ENCODE measurements at regions not wholly inside any gene's neighbourhood (a gene's known extent, or its start where the extent isn't known, plus 50 kb on each side); places are given as distances from the start of the nearest gene placed in this dataset.
"Not testable (repeated sequence)": the region's sequence is repeated elsewhere in the genome, so short reads cannot be mapped to it uniquely, and the experiment has no call there.

DNA sequence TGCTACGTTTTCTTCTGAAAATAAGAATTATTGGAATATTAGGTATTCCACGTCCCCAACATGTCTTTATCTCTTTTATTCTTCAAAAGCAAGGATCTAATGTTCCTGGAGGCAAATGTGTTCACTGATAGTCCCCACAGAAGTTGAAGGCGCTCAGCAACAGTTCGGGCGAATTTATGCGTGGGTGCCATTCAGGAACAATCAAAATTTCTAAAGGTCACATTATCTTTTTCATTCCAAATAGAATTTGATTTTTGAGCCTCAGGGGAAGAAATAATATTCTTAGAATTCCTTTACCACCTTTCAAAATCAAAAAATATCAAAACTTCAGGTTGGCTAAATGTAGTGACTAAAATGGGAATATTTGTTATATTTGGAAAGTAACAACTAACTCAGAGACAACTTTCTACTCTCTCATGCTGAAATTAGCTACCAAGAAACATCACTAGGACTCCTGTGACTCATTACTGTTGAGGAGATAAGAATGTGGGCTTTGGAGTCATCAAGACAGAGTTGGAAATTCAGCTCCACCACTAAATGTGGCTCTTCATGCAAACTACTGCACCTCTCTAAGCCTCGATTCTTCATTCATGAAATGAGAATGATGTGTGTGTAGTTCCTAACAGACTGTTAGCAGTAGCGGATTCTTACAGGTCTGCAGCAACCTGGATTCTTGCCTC is 72.3 kb upstream of the KIT start:
- DNase-seq (ENCODE audit: low read depth, low spot score) = no peak
- in situ Hi-C loops (cut with HindIII; ENCODE audit: low pct_unique_long_range_greater_than_20kb, low sequenced_read_pairs) = no loop called here

DNA sequence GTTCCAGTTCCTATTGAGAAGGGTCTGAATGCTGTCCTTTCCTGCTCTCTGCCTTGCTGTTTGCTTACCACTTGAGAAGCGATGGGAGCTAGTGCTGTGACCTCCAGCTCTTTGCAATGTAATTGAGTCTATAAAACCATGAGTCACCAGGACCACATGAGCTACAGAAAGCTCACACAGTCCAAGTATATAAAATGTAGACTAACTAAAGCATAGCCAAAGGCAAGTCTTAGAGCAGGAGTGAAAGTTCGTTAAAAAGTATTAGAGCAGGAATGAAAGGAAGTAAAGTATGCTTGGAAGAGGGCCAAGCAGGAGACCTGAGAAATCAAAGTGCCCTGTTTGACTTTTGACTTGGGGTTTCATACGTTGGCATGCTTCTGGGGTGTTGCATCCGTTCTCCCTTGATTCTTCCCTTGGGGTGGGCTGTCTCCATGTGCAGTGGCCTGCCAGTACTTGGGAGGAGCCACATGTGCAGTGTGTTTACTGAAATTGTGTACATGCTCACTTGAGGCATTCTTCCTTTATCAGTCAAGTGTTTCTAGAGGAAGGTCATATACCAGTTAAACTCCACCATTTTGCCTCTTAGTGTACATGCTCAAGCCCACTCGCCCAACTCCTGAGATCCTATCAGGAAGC is 71.3 kb upstream of the KIT start:
- in situ Hi-C loops (cut with HindIII; ENCODE audit: low pct_unique_long_range_greater_than_20kb, low sequenced_read_pairs) = no loop called here

DNA sequence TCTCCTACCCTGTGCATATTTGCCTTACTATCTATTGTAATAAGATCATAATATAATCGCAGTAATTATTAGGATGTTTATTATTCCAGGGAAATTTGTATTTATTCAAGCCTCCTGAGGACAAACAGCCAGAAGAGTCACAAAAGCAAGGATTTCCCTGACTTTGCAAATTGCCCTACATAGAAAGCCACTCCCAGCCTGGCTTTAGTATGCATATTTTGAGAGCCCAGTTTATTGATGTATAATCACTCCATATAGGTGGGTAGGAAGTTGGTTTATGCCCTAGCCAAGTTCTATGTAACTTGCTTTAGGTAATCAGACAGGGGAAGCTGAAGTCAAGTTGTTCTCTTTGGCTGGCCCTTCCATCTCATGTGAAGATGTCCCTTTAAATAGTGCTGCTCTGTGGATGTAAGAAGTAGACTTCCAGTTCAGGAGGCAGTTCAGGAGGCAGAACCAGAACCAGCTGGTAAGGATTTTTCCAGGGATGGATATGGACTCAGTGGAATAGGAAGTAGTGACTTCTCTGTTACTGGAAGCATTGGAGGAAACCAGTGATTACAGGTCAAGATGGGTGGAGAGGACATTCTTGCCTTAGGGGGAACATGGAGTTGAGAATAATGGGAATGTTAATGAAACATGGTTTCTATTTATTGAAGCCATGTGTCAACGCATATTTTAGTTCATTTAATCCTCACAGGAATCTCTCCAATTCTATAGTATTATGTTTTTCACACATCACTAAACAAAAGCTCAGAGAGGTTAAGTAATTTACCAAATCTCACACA is 70.5 kb upstream of the KIT start:
- DNase-seq (ENCODE audit: low read depth, low spot score) = no peak
- in situ Hi-C loops (cut with HindIII; ENCODE audit: low pct_unique_long_range_greater_than_20kb, low sequenced_read_pairs) = no loop called here

More for the DNA sequence above, 71.3 kb upstream of the KIT start:
- DNase-seq (ENCODE audit: low read depth, low spot score) = peak; percentile 45

DNA sequence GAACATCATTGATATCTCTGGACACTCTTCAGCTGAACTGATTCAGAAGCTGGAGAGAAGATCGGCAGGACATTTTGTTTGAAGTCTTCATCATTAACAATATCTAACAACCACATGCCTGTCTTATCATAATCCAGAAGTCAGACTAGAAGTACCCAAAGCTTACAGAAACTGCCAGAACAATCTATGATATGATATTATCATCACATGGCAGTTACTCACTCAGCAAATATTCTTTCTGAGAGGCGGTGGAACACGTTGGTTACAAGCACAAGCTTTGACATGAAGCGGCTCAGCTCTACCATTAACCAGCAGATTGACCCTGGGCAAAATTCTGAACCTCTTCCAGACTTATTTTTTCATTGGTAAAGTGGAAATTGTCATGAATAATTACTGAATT is 69.4 kb upstream of the KIT start:
- no peak for DNase-seq (ENCODE audit: low read depth, low spot score)
- in situ Hi-C loops (cut with HindIII; ENCODE audit: low pct_unique_long_range_greater_than_20kb, low sequenced_read_pairs) = no loop called here

DNA sequence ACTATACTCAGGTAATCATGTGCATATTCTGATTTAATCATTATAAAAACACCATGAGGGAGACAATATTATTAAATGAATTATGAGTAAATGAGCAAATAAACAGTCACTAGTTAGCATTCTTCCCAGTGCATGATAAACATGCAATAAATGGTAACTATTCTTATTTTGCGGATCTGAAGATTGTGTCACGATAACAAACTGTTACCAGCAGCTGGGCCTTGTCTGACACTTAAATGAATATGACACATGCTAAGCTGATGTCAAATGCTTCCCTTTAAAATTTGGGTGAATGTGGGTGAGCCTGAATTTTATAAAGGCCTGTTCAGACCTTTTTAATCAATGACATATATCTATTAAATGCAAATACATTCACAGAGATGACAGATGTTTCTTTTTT is 68.2 kb upstream of the KIT start:
- DNase-seq (ENCODE audit: low read depth, low spot score) = no peak
- in situ Hi-C loops (cut with HindIII; ENCODE audit: low pct_unique_long_range_greater_than_20kb, low sequenced_read_pairs) = no loop called here

DNA sequence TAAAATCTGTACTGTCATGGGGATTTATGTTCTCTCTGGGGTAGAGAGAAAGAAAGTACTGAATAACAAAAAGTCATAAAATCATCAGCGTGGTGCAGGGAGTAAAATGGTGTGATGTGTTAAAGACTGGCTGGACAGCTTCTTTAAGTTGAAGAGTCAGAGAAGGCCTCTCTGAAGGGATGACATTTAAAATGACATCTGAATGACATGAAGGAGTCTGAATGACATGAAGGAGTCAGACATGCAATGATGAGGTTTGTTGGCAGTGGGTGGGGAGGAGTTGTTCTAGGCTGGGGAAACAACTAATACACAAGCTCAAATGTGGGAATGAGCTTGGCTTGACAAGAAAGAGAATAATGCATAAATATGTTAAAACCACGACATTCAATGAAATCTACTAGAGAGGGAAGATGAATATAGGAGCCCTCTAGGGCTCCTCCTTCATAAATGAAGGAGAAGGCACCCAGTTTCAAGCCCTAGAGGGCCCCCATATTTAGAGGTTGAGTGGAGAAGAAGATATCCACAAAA is 63.9 kb upstream of the KIT start:
- in situ Hi-C loops (cut with HindIII; ENCODE audit: low pct_unique_long_range_greater_than_20kb, low sequenced_read_pairs) = no loop called here
- DNase-seq (ENCODE audit: low read depth, low spot score) = no peak

DNA sequence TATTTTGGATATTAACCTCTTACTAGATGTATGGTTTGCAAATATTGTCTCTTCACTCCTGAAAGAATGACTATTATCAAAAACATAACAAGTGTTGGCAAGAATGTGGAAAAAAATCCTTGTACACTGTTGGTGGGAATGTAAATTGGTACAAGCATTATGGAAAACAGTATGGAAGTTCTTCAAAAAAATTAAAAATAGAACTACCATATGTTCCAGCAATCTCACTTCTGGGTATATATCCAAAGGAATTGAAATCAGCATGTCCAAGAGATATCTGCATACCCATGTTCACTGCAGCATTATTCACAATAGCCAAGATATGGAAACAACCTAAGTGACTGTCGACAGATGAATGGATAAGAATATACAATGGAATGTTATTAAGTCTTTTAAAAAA is 61.6 kb upstream of the KIT start:
- in situ Hi-C loops (cut with HindIII; ENCODE audit: low pct_unique_long_range_greater_than_20kb, low sequenced_read_pairs) = no loop called here
- no peak for DNase-seq (ENCODE audit: low read depth, low spot score)

DNA sequence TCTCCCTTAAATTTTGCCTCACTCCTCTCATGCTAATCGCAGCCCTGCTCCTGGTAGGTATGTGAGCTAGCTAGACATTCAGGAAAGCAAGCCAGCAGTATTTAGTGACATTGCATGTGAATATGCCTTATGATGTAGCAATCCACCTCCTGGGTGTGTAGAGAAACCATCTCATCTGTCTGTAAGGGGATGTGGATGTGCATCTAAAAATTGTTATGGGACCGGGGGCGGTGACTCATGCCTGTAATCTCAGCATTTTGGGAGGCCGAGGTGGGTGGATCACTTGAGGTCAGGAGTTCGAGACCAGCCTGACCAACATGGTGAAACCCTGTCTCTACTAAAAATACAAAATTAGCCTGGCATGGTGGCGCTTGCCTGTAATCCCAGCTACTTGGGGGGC is 60.1 kb upstream of the KIT start:
- DNase-seq (ENCODE audit: low read depth, low spot score); in situ Hi-C loops (cut with HindIII; ENCODE audit: low pct_unique_long_range_greater_than_20kb, low sequenced_read_pairs): not testable (repeated sequence)

DNA sequence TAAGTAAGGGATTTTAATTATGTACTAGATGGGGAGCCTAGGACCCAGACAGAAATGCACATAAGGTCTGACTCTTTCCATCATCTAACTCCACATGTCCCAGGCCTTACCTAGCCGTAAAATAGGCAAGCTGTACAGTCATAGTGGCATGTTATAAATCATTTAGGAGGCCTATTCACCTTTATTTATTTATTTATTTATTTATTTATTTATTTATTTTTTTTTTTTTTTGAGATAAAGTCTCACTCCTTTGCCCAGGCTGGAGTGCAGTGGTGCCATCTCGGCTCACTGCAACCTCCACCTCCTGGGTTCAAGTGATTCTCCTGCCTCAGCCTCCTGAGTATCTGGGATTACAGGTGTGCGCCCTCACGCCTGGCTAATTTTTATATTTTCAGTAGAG is 55.6 kb upstream of the KIT start:
- DNase-seq (ENCODE audit: low read depth, low spot score); in situ Hi-C loops (cut with HindIII; ENCODE audit: low pct_unique_long_range_greater_than_20kb, low sequenced_read_pairs): not testable (repeated sequence)

DNA sequence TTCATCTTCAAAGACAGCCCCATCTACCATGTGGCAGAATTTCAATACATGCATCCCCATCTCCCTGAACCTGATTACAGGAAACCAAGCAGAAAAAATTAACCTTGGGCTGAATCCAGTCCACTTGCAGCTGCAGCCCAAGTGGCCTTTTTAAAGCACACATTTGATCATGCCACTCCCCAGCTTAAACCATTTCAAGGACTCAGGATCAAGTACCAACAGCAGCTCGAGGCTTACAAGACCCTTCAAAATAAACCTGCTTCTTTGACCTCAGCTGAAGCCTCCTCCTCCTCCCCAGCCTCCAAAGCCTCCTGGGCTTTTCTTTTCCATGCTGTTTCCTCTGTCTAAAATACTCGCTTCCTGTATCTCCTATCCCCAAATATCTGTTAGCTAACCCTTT is 50.7 kb upstream of the KIT start:
- in situ Hi-C loops (cut with HindIII; ENCODE audit: low pct_unique_long_range_greater_than_20kb, low sequenced_read_pairs) = no loop called here
- DNase-seq (ENCODE audit: low read depth, low spot score) = no peak

DNA sequence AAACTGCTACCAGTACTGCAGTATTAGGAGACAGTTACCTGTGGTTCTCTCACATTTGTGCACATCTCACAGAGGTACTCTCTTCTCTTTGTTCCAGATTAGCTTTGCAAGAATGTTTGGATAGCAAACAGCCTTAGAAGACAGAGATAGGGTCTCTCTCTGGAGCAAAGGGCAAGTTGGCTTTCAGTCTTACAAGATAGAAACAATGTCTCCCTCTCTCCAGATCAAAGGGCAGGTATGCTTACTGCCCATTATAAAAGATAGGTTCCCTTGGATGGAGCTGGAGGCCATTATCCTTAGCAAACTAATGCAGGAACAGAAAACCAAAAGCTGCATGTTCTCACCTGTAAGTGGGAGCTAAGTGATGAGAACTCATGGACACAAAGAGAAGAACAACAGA is 50.2 kb upstream of the KIT start:
- no peak for DNase-seq (ENCODE audit: low read depth, low spot score)
- in situ Hi-C loops (cut with HindIII; ENCODE audit: low pct_unique_long_range_greater_than_20kb, low sequenced_read_pairs) = no loop called here
